ENCODE measurements at regions not wholly inside any gene's neighbourhood (a gene's known extent, or its start where the extent isn't known, plus 50 kb on each side); places are given as distances from the start of the nearest gene placed in this dataset.
A peak's percentile ranks its signal among the peaks of the same experiment; 100 is the strongest.

- Histone ChIP-seq H3K9ac (ENCODE audit: low read length) (no peak overlapping the region), H3K4me3 (ENCODE audit: insufficient read depth, low read length, poor library complexity, severe bottlenecking) (no peak overlapping the region), H3F3A (ENCODE audit: insufficient read depth) (no peaks in the 10 kb centered on the region), H2AFZ (ENCODE audit: low read depth, low read length, severe bottlenecking) (no peak overlapping the region), H3K9me2 (replicated peaks; ENCODE audit: insufficient read depth, low read length) (no peaks in the 10 kb centered on the region), H3K9me3 (ENCODE audit: insufficient read depth, low read length) (no peaks in the 10 kb centered on the region), H4K20me1 (ENCODE audit: low read depth, low read length) (no peaks in the 10 kb centered on the region), H3K4me2 (ENCODE audit: low read depth, low read length, poor library complexity, severe bottlenecking) (no peak overlapping the region), H3K27ac (ENCODE audit: low read depth, low read length) (no peak overlapping the region), H3K36me3 (ENCODE audit: low read length) (no peaks in the 10 kb centered on the region), H3K27me3 (ENCODE audit: low read length) (no peaks in the 10 kb centered on the region), H3K79me2 (ENCODE audit: insufficient read depth, low read length) (no peaks in the 10 kb centered on the region)
- TF ChIP-seq EZH2phosphoT487 (conservative IDR thresholded peaks at IDR 0.05; ENCODE audit: low read length), result no peak
- no peak for TF ChIP-seq CTCF (IDR thresholded peaks at IDR 0.05; ENCODE audit: insufficient read depth, low read length, poor library complexity, severe bottlenecking)
Measured at GRCh38 chr1:209512821-209513220, 70.7 kb upstream of the CAMK1G start.

- Histone ChIP-seq H2AFZ (ENCODE audit: low read depth, low read length, severe bottlenecking) (no peak overlapping the region), H3K27ac (ENCODE audit: low read depth, low read length) (no peak overlapping the region), H3K27me3 (ENCODE audit: low read length) (no peaks in the 10 kb centered on the region), H3K4me3 (ENCODE audit: insufficient read depth, low read length, poor library complexity, severe bottlenecking) (no peak overlapping the region), H3F3A (ENCODE audit: insufficient read depth) (no peaks in the 10 kb centered on the region), H3K79me2 (ENCODE audit: insufficient read depth, low read length) (no peaks in the 10 kb centered on the region), H3K4me2 (ENCODE audit: low read depth, low read length, poor library complexity, severe bottlenecking) (no peak overlapping the region), H3K36me3 (ENCODE audit: low read length) (no peaks in the 10 kb centered on the region), H3K9me2 (replicated peaks; ENCODE audit: insufficient read depth, low read length) (no peaks in the 10 kb centered on the region), H4K20me1 (ENCODE audit: low read depth, low read length) (no peaks in the 10 kb centered on the region), H3K9me3 (ENCODE audit: insufficient read depth, low read length) (no peaks in the 10 kb centered on the region), H3K9ac (ENCODE audit: low read length) (no peak overlapping the region)
- no peak for TF ChIP-seq EZH2phosphoT487 (conservative IDR thresholded peaks at IDR 0.05; ENCODE audit: low read length)
- peak; percentile 40 for TF ChIP-seq CTCF (IDR thresholded peaks at IDR 0.05; ENCODE audit: insufficient read depth, low read length, poor library complexity, severe bottlenecking)
Measured at GRCh38 chr1:209513226-209513625, 70.3 kb upstream of the CAMK1G start.

- Histone ChIP-seq H3K9me2 (replicated peaks; ENCODE audit: insufficient read depth, low read length) (no peaks in the 10 kb centered on the region), H3F3A (ENCODE audit: insufficient read depth) (no peaks in the 10 kb centered on the region), H3K27ac (ENCODE audit: low read depth, low read length) (no peak overlapping the region), H3K4me3 (ENCODE audit: insufficient read depth, low read length, poor library complexity, severe bottlenecking) (no peak overlapping the region), H3K4me2 (ENCODE audit: low read depth, low read length, poor library complexity, severe bottlenecking) (no peak overlapping the region), H3K9ac (ENCODE audit: low read length) (no peak overlapping the region), H3K27me3 (ENCODE audit: low read length) (no peaks in the 10 kb centered on the region), H2AFZ (ENCODE audit: low read depth, low read length, severe bottlenecking) (no peak overlapping the region), H3K36me3 (ENCODE audit: low read length) (no peaks in the 10 kb centered on the region), H3K9me3 (ENCODE audit: insufficient read depth, low read length) (no peaks in the 10 kb centered on the region), H4K20me1 (ENCODE audit: low read depth, low read length) (no peaks in the 10 kb centered on the region), H3K79me2 (ENCODE audit: insufficient read depth, low read length) (no peaks in the 10 kb centered on the region)
- TF ChIP-seq EZH2phosphoT487 (conservative IDR thresholded peaks at IDR 0.05; ENCODE audit: low read length) (no peak), CTCF (IDR thresholded peaks at IDR 0.05; ENCODE audit: insufficient read depth, low read length, poor library complexity, severe bottlenecking) (no peak)
Measured at GRCh38 chr1:209516771-209517680, 66.5 kb upstream of the CAMK1G start.

Measured in SU-DHL-6 (cell line).